Natural killer cell (primary cell): ENCODE measurements at regions not wholly inside any gene's neighbourhood (a gene's known extent, or its start where the extent isn't known, plus 50 kb on each side); places are given as distances from the start of the nearest gene placed in this dataset.
"Not testable (repeated sequence)": the region's sequence is repeated elsewhere in the genome, so short reads cannot be mapped to it uniquely, and the experiment has no call there.

Experiments used
- ATAC-seq, 3 donors: fragments of 150-1000 bp in 2 of 3; fragments of 200-7000 bp in 1 of 3; cut with Tn5 transposase; 1 replicate in 1 of 3; 2 replicates in 2 of 3; pipeline ENCODE4 v1.10.0; 2021; ENCODE audit warnings: mild to moderate bottlenecking in 2 of 3, moderate library complexity in 2 of 3
- DNase-seq, 2 donors: peaks; one replicate each; pipeline versions ENCODE4 v3.0.0 to v3.0.0-alpha.2; 2013 to 2021; ENCODE audit warnings: mixed read lengths in 1 of 2
- H3K27ac ChIP-seq: one replicate; pipeline ENCODE4 v1.5.1; 2013; ENCODE audit warnings: mild to moderate bottlenecking, low read length
- H3K27me3 ChIP-seq: one replicate; pipeline ENCODE4 v1.6.1; 2013; ENCODE audit warnings: low read length; ENCODE audit not compliant: control insufficient read depth, insufficient read depth
- H3K36me3 ChIP-seq: one replicate; pipeline ENCODE4 v1.6.1; 2013; ENCODE audit warnings: low read length; ENCODE audit not compliant: control insufficient read depth, insufficient read depth
- H3K4me1 ChIP-seq: one replicate; pipeline ENCODE4 v1.6.1; 2013; ENCODE audit warnings: low read length; ENCODE audit not compliant: control insufficient read depth, insufficient read depth
- H3K4me3 ChIP-seq: one replicate; pipeline ENCODE4 v1.5.1; 2013; ENCODE audit warnings: low read length
- H3K9me3 ChIP-seq: one replicate; pipeline ENCODE4 v1.6.1; 2013; ENCODE audit warnings: low read length; ENCODE audit not compliant: control insufficient read depth, insufficient read depth
- H3K27ac Mint-ChIP-seq, 2 donors: one replicate each; pipeline ENCODE4 v1.8.0; 2022; ENCODE audit warnings: mild to moderate bottlenecking in 2 of 2, mixed read lengths in 2 of 2, moderate library complexity in 1 of 2
- H3K27me3 Mint-ChIP-seq, 2 donors: one replicate each; pipeline ENCODE4 v1.8.0; 2022; ENCODE audit warnings: low read depth in 2 of 2, mixed read lengths in 2 of 2
- H3K36me3 Mint-ChIP-seq: one replicate; pipeline ENCODE4 v1.8.0; 2022; ENCODE audit warnings: mixed read lengths
- H3K4me1 Mint-ChIP-seq, 2 donors: one replicate each; pipeline ENCODE4 v1.8.0; 2022; ENCODE audit warnings: mixed read lengths in 2 of 2
- H3K4me3 Mint-ChIP-seq: one replicate; pipeline ENCODE4 v1.8.0; 2022; ENCODE audit warnings: mild to moderate bottlenecking, moderate library complexity, mixed read lengths
- H3K9me3 Mint-ChIP-seq, 2 donors: one replicate each; pipeline ENCODE4 v1.8.0; 2022; ENCODE audit warnings: mixed read lengths in 2 of 2
- CTCF ChIP-seq: fragments of 200-600 bp; IDR thresholded peaks from one replicate; pipeline ENCODE4 v1.8.0; 2022; ENCODE audit warnings: antibody characterized with exemption
- WGBS: methylation state at CpG from one replicate; pipeline ENCODE4 v1.1.7; 2013; ENCODE audit warnings: missing lambda C conversion rate; ENCODE audit not compliant: insufficient coverage; 5-methylcytosine and 5-hydroxymethylcytosine counted together
- intact Hi-C: fragments of 100-400 bp; cut with micrococcal nuclease; formaldehyde crosslinking; loops from one replicate; pipeline ENCODE4 v1.14.2; 2022

- no peaks in the 10 kb centered on the region for H3K36me3 ChIP-seq
- peaks cover 0 to 5% of the 10 kb centered on the region in 2 donors for H3K4me1 Mint-ChIP-seq
- H3K4me1 ChIP-seq, result no peaks in the 10 kb centered on the region
- ATAC-seq, result no peak
- intact Hi-C loops, result no loop called here
- WGBS, result no CpG with 5 or more reads among the region's 4 CpGs
- no peak overlapping the region for H3K4me3 ChIP-seq
- no peak overlapping the region for H3K27ac Mint-ChIP-seq
- no peak overlapping the region for H3K4me3 Mint-ChIP-seq
- no peak for DNase-seq
- no peaks in the 10 kb centered on the region for H3K9me3 Mint-ChIP-seq
- TF ChIP-seq CTCF, result no peak
- peaks cover 6 to 25% of the 10 kb centered on the region in 2 donors for H3K27me3 Mint-ChIP-seq
- no peaks in the 10 kb centered on the region for H3K9me3 ChIP-seq
- no peaks in the 10 kb centered on the region for H3K27me3 ChIP-seq
- H3K27ac ChIP-seq, result no peak overlapping the region
- H3K36me3 Mint-ChIP-seq, result no peaks in the 10 kb centered on the region
Observed at GRCh38 chr14:95769976-95770375, 56.1 kb upstream of the TCL1A start.

GRCh38 chr14:95769431-95769830, 55.5 kb upstream of the TCL1A start:
- H3K27ac ChIP-seq, H3K4me3 Mint-ChIP-seq, H3K9me3 Mint-ChIP-seq, H3K4me3 ChIP-seq, ATAC-seq, H3K27ac Mint-ChIP-seq, H3K9me3 ChIP-seq, H3K4me1 Mint-ChIP-seq, H3K27me3 ChIP-seq, H3K36me3 Mint-ChIP-seq, H3K36me3 ChIP-seq, H3K4me1 ChIP-seq, intact Hi-C loops, DNase-seq: not testable (repeated sequence)
- 75% methylated on average over 5 of the region's 5 CpGs for WGBS
- H3K27me3 Mint-ChIP-seq, result peaks cover 6 to 22% of the 10 kb centered on the region in 2 donors

- 80% methylated on average over 9 of the region's 9 CpGs for WGBS
- no peaks in the 10 kb centered on the region for H3K9me3 ChIP-seq
Observed at GRCh38 chr14:95765051-95765450, 51.1 kb upstream of the TCL1A start.

GRCh38 chr14:95763875-95764274, 50.0 kb upstream of the TCL1A start:
- DNase-seq (no peak), ATAC-seq (no peak)
- Mint-ChIP-seq H3K4me1 (no peaks in the 10 kb centered on the region), H3K27ac (no peak overlapping the region), H3K27me3 (peaks cover 8 to 21% of the 10 kb centered on the region in 2 donors), H3K36me3 (no peaks in the 10 kb centered on the region), H3K4me3 (no peak overlapping the region), H3K9me3 (no peaks in the 10 kb centered on the region)
- Histone ChIP-seq H3K36me3 (no peaks in the 10 kb centered on the region), H3K4me3 (no peak overlapping the region), H3K27ac (no peak overlapping the region), H3K9me3 (no peaks in the 10 kb centered on the region), H3K4me1 (no peaks in the 10 kb centered on the region), H3K27me3 (no peaks in the 10 kb centered on the region)
- intact Hi-C loops, result no loop called here
- TF ChIP-seq CTCF, result no peak
- 98% methylated on average over 3 of the region's 3 CpGs for WGBS

More at GRCh38 chr14:95765051-95765450, 51.1 kb upstream of the TCL1A start:
- Mint-ChIP-seq H3K4me1 (no peaks in the 10 kb centered on the region), H3K4me3 (no peak overlapping the region), H3K27me3 (peaks cover 9 to 20% of the 10 kb centered on the region in 2 donors), H3K36me3 (no peaks in the 10 kb centered on the region), H3K27ac (no peak overlapping the region), H3K9me3 (no peaks in the 10 kb centered on the region)
- Histone ChIP-seq H3K4me1 (no peaks in the 10 kb centered on the region), H3K27me3 (no peaks in the 10 kb centered on the region), H3K4me3 (no peak overlapping the region), H3K36me3 (no peaks in the 10 kb centered on the region), H3K27ac (no peak overlapping the region)
- DNase-seq (no peak), ATAC-seq (no peak)
- intact Hi-C loops, result no loop called here
- TF ChIP-seq CTCF, result no peak
